GM12892 (cell line): ENCODE measurements at regions not wholly inside any gene's neighbourhood (a gene's known extent, or its start where the extent isn't known, plus 50 kb on each side); places are given as distances from the start of the nearest gene placed in this dataset.

ENCODE experiments used
- POLR2A ChIP-seq: IDR thresholded peaks from 2 replicates; pipeline ENCODE4 v1.6.1; 2011; ENCODE audit warnings: low read depth, low read length, control low read depth
- POLR2AphosphoS5 ChIP-seq: IDR thresholded peaks from 2 replicates; pipeline ENCODE4 v1.6.1; 2011; ENCODE audit warnings: low read depth, low read length, control low read depth
- TAF1 ChIP-seq: IDR thresholded peaks from 2 replicates; pipeline ENCODE4 v1.6.1; 2011; ENCODE audit warnings: low read depth, mild to moderate bottlenecking, control low read depth, low read length, borderline replicate concordance

DNA sequence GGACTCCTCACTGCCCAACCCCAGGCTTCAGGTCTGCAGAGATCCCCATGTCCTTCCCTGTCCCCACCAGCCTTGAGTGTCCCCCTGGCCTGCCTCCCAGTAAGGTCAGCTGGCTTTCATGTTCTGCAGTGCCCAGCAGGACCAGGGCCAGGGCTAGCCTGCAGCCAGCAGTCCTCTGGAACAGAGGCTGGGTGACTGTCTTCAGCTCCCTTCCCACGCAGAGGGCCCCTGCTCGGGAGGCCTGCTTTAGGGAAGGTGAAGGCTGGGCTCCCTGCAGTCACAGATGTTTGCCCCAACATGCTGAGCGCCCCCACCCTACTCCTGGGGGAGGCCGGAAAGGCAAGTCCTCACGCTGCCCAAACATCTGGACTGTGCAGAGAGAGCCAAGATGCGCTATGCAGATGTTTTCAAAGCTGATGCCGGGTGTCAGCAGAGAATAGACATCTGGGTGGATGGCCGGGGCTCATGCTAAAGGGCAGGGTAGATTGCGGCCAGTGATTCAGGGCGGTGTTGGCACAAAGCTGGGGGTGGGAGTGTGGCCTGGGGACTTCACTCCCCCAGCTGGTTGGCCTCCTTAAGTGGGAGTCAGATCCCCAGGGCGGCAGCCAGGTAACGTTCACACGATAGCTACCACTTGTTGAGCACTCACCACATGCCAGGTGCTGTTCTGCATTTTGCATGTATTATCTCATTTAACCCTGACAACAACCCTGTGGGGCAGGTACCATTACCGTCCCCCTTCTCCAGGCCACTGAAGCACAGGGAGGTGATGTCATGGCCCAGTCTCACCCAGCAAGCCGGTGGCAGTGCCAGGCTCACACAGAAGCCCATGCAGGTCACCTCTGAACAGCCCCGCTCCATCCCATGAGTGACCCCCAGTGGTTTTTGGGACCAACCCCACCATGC is 71.2 kb upstream of the COL13A1 start:
- TF ChIP-seq TAF1: no peak
- no peak for TF ChIP-seq POLR2A
- no peak for TF ChIP-seq POLR2AphosphoS5
